GM19467 (cell line): ENCODE measurements at regions not wholly inside any gene's neighbourhood (a gene's known extent, or its start where the extent isn't known, plus 50 kb on each side); places are given as distances from the start of the nearest gene placed in this dataset.
A peak's percentile ranks its signal among the peaks of the same experiment; 100 is the strongest.

Source experiments
- ATAC-seq: cut with Tn5 transposase; IDR thresholded peaks from one replicate; pipeline ENCODE4 v1.9.1; 2021; ENCODE audit warnings: mild to moderate bottlenecking, moderate library complexity; ENCODE audit not compliant: unreplicated experiment

GRCh38 chr5:125196481-125197111, 450.2 kb upstream of the ZNF608 start:
- no peak for ATAC-seq

GRCh38 chr5:125197321-125197720, 450.9 kb upstream of the ZNF608 start:
- no peak for ATAC-seq

- no peak for ATAC-seq
Observed at GRCh38 chr5:125198270-125198974, 452.0 kb upstream of the ZNF608 start.

- no peak for ATAC-seq
Observed at GRCh38 chr5:125199373-125199772, 452.9 kb upstream of the ZNF608 start.

- peak; percentile 54 for ATAC-seq
Observed at GRCh38 chr5:125199968-125200865, 453.8 kb upstream of the ZNF608 start.

- peak; percentile 31 for ATAC-seq
Observed at GRCh38 chr5:125200866-125201373, 454.5 kb upstream of the ZNF608 start.

- ATAC-seq = no peak
Observed at GRCh38 chr5:125201446-125202052, 455.1 kb upstream of the ZNF608 start.

- ATAC-seq = no peak
Observed at GRCh38 chr5:125202353-125202752, 455.9 kb upstream of the ZNF608 start.

- no peak for ATAC-seq
Observed at GRCh38 chr5:125202871-125203438, 456.5 kb upstream of the ZNF608 start.

GRCh38 chr5:125203912-125204311, 457.5 kb upstream of the ZNF608 start:
- no peak for ATAC-seq

- no peak for ATAC-seq
Observed at GRCh38 chr5:125205601-125206225, 459.3 kb upstream of the ZNF608 start.

- ATAC-seq = no peak
Observed at GRCh38 chr5:125207856-125208255, 461.4 kb upstream of the ZNF608 start.

GRCh38 chr5:125209650-125210049, 463.2 kb upstream of the ZNF608 start:
- ATAC-seq = no peak

- ATAC-seq = no peak
Observed at GRCh38 chr5:125210242-125210947, 464.0 kb upstream of the ZNF608 start.

GRCh38 chr5:125214080-125214479, 467.6 kb upstream of the ZNF608 start:
- peak; percentile 81 for ATAC-seq

- no peak for ATAC-seq
Observed at GRCh38 chr5:125215593-125215992, 469.2 kb upstream of the ZNF608 start.

- ATAC-seq = no peak
Observed at GRCh38 chr5:125219710-125220109, 473.3 kb upstream of the ZNF608 start.

GRCh38 chr5:125220284-125220683, 473.8 kb upstream of the ZNF608 start:
- ATAC-seq = no peak

- ATAC-seq = no peak
Observed at GRCh38 chr5:125222597-125223240, 476.3 kb upstream of the ZNF608 start.
